Mesothelial cell of epicardium (in vitro differentiated cells): ENCODE measurements at regions not wholly inside any gene's neighbourhood (a gene's known extent, or its start where the extent isn't known, plus 50 kb on each side); places are given as distances from the start of the nearest gene placed in this dataset.
A peak's percentile ranks its signal among the peaks of the same experiment; 100 is the strongest.

ENCODE experiments used
- DNase-seq, 2 experiments: peaks; one replicate each; pipeline ENCODE4 v3.0.0; 2021; ENCODE audit warnings: low spot score in 2 of 2; ENCODE audit not compliant: unreplicated experiment in 2 of 2
- H3K27ac Mint-ChIP-seq: 2 replicates; pipeline ENCODE4 v1.8.0; 2021; ENCODE audit warnings: mixed read lengths
- H3K27me3 Mint-ChIP-seq: 2 replicates; pipeline ENCODE4 v1.8.0; 2021; ENCODE audit warnings: low read depth, mixed read lengths
- H3K36me3 Mint-ChIP-seq: 2 replicates; pipeline ENCODE4 v1.8.0; 2021; ENCODE audit warnings: mixed read lengths
- H3K4me1 Mint-ChIP-seq: 2 replicates; pipeline ENCODE4 v1.8.0; 2021; ENCODE audit warnings: mixed read lengths
- H3K4me3 Mint-ChIP-seq: 2 replicates; pipeline ENCODE4 v1.8.0; 2021; ENCODE audit warnings: mild to moderate bottlenecking, moderate library complexity, mixed read lengths
- H3K9me3 Mint-ChIP-seq: 2 replicates; pipeline ENCODE4 v1.8.0; 2021; ENCODE audit warnings: mixed read lengths
- TF ChIP-seq, protein P1 (sequence below): fragments of 200-600 bp; sonication (generic); IDR thresholded peaks from one replicate; pipeline ENCODE4 v1.5.0; 2021; ENCODE audit warnings: antibody characterized with exemption; ENCODE audit not compliant: unreplicated experiment

DNA sequence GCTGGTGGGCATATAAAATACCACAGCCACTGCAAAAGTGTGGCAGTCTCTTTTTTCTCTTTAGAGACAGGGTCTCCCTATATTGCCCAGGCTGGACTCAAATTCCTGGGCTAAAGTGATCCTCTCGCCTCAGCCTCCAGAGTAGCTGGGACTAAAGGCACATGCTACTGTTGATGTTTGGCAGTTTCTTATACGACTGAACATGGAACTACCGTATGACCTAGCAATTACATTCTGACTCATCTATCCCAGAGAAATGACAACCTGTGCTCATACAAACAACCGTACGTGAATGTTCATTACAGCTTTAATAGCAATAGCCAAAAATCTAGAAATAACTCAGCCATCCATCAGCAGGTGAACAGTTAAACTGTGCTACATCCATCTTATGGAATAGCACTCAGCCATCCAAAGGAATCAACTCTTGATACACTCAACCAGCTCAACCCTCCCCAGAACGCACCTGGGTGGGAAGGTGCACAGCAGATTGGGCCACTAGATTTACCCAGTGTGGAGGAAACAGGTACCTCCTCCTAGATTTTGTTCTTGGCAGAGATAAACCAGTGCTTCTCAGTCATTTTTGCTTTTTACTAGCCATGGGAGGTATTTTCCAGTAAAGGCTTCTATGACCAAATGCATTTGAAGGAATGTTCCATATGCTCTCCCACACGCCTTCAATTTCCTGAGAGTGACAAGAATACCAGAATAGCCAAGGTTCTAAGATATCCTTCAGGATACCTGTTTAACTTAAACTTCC is 130.5 kb downstream of the MED15 start:
- Mint-ChIP-seq H3K4me3 (no peak overlapping the region), H3K36me3 (no peaks in the 10 kb centered on the region), H3K4me1 (peaks cover 17% of the 10 kb centered on the region), H3K27ac (peak overlapping the region; percentile 36), H3K9me3 (peaks cover 3% of the 10 kb centered on the region), H3K27me3 (peaks cover 12% of the 10 kb centered on the region)
- TF ChIP-seq, protein P1, sequence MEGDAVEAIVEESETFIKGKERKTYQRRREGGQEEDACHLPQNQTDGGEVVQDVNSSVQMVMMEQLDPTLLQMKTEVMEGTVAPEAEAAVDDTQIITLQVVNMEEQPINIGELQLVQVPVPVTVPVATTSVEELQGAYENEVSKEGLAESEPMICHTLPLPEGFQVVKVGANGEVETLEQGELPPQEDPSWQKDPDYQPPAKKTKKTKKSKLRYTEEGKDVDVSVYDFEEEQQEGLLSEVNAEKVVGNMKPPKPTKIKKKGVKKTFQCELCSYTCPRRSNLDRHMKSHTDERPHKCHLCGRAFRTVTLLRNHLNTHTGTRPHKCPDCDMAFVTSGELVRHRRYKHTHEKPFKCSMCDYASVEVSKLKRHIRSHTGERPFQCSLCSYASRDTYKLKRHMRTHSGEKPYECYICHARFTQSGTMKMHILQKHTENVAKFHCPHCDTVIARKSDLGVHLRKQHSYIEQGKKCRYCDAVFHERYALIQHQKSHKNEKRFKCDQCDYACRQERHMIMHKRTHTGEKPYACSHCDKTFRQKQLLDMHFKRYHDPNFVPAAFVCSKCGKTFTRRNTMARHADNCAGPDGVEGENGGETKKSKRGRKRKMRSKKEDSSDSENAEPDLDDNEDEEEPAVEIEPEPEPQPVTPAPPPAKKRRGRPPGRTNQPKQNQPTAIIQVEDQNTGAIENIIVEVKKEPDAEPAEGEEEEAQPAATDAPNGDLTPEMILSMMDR: no peak
- no peak for DNase-seq

DNA sequence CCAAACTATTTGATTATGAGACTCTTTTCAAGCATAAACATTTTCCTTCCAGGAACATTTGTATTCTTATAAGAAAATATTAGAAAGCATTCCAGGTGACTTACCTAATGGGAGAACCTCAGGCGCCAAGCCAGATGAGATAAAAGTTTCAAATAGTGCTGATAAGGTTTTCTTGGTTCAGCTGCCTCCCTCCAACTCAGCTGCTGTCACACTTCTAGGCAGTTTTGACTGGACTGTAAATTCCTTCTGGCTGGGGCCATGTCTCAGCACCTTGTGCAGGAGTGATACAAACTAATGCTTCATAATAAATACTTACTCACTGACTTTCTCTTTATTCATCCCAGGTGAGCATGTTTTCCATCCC is 131.1 kb downstream of the MED15 start:
- TF ChIP-seq, protein P1: no peak
- H3K4me3 Mint-ChIP-seq: no peak overlapping the region
- peaks cover 14% of the 10 kb centered on the region for H3K4me1 Mint-ChIP-seq
- peaks cover 12% of the 10 kb centered on the region for H3K27me3 Mint-ChIP-seq
- peak overlapping the region; percentile 73 for H3K27ac Mint-ChIP-seq
- peaks cover 3% of the 10 kb centered on the region for H3K9me3 Mint-ChIP-seq
- no peaks in the 10 kb centered on the region for H3K36me3 Mint-ChIP-seq
- DNase-seq: no peak

DNA sequence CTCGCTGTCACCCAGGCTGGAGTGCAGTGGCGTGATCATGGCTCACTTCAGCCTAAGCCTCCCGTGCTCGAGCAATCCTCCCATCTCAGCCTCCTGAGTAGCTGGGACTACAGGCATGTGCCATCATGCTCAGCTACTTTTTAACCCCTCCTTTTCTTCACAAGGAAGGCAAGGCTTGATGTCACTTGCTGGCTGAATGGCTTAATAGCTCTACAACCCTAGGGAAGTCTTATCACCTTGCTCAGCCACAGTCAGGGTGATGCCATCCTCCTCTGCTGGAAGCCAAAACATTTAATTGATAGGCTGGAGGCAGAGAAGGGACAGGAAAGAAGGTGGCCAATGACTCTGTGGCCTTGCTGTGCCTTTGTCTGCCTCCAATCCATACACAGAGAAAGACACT is 131.9 kb downstream of the MED15 start:
- TF ChIP-seq, protein P1: no peak
- peaks cover 12% of the 10 kb centered on the region for H3K27me3 Mint-ChIP-seq
- H3K4me3 Mint-ChIP-seq: no peak overlapping the region
- H3K9me3 Mint-ChIP-seq: peaks cover 3% of the 10 kb centered on the region
- peaks cover 14% of the 10 kb centered on the region for H3K4me1 Mint-ChIP-seq
- H3K27ac Mint-ChIP-seq: no peak overlapping the region
- DNase-seq: no peak
- no peaks in the 10 kb centered on the region for H3K36me3 Mint-ChIP-seq

DNA sequence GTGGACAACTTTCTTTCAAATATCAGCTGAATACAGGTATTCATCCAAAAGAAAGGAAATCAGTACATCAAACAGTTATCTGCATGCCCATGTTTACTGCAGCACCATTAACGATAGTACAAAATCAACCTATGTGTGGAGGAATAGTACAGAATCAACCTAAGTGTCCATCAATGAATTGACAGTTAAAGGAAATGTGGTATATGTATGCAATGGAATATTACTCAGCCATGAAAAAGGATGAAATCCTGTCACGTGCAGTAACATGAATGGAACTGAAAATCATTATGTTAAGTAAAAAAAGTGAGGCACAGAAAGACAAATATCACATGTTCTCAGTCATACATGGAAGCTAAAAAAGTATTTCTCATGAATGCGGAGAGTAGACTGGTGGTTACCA is 132.3 kb downstream of the MED15 start:
- peaks cover 14% of the 10 kb centered on the region for H3K4me1 Mint-ChIP-seq
- DNase-seq: no peak
- no peaks in the 10 kb centered on the region for H3K36me3 Mint-ChIP-seq
- TF ChIP-seq, protein P1: no peak
- H3K9me3 Mint-ChIP-seq: peaks cover 3% of the 10 kb centered on the region
- peaks cover 12% of the 10 kb centered on the region for H3K27me3 Mint-ChIP-seq
- no peak overlapping the region for H3K4me3 Mint-ChIP-seq
- H3K27ac Mint-ChIP-seq: no peak overlapping the region

DNA sequence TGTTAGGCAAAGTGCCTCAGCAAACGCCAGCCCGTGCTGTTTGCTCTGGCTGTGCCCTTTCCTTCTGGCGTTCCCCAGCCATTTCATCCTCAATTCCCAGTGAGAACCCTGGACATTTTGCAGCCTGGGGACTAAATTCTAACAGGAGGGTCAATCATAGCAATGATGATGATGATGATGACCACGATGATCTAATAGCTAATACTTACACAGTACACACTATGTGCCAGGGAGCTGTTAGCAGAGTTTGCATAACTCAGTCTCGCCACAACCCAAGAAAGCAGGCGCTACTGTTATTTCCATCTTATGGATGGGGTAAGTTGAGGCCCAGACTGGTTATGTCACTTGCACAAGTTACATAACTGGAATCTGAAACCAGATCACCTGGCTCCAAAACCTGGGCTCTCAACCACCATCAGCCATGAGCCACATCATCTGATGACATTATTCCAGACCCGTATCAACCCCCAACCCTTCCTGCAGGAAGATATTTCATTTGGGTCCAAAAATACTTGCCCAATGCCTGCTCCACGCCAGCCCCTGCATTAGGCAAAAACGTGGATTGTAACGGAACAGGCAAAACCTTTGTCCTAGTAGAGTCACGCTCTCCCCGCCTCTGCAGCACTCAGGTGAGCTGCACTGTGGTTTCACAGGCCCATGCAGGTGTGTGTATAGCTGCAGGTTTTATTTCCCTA is 132.6 kb upstream of the SERPIND1 start:
- peaks cover 14% of the 10 kb centered on the region for H3K4me1 Mint-ChIP-seq
- no peak overlapping the region for H3K27ac Mint-ChIP-seq
- peaks cover 3% of the 10 kb centered on the region for H3K9me3 Mint-ChIP-seq
- DNase-seq: no peak
- H3K36me3 Mint-ChIP-seq: no peaks in the 10 kb centered on the region
- TF ChIP-seq, protein P1: no peak
- H3K27me3 Mint-ChIP-seq: peaks cover 9% of the 10 kb centered on the region
- no peak overlapping the region for H3K4me3 Mint-ChIP-seq
